Endothelial cell of umbilical vein (primary cell): ENCODE measurements at regions not wholly inside any gene's neighbourhood (a gene's known extent, or its start where the extent isn't known, plus 50 kb on each side); places are given as distances from the start of the nearest gene placed in this dataset.

Source experiments
- BruUV-seq: library from RNA; stranded (reverse); fragments of 400-500 nt; replicated peaks from 2 replicates; lab custom pipeline; 2021; lab: Mats Ljungman, UMichigan
- CTCF ChIA-PET: fragments of 300-600, 350-600 bp; sonication (Branson Sonifier 250); formaldehyde crosslinking; loops from one replicate; lab custom pipeline; 2021; ENCODE audit warnings: antibody characterized with exemption, inconsistent platforms; lab: Charles Lee
- POLR2A ChIA-PET: fragments of 300-600, 350-600 bp; sonication (Branson Sonifier 250); formaldehyde crosslinking; loops from one replicate; lab custom pipeline; 2021; ENCODE audit warnings: antibody characterized with exemption, inconsistent platforms; lab: Charles Lee
- DNase-seq: peaks from one replicate; pipeline ENCODE4 v3.0.0-alpha.2; 2011; ENCODE audit warnings: low read depth, low spot score
- FAIRE-seq: peaks from 2 replicates; lab custom pipeline; 2011; peaks lifted over from hg19 to GRCh38; lab: Jason Lieb, UNC
- H2AFZ ChIP-seq: 2 replicates; pipeline ENCODE4 v1.6.0; 2012; ENCODE audit warnings: low read depth, low read length, control low read depth, inconsistent platforms
- H3K27ac ChIP-seq: 2 replicates; pipeline ENCODE4 v1.5.1; 2011; ENCODE audit warnings: low read depth, mild to moderate bottlenecking, control low read depth, low read length, moderate library complexity; ENCODE audit not compliant: insufficient read depth
- H3K27me3 ChIP-seq, 2 experiments: 2 replicates each; pipeline versions ENCODE4 v1.6.0 to v1.6.1; 2011; ENCODE audit warnings: low read length in 2 of 2, mixed read lengths in 1 of 2; ENCODE audit not compliant: control insufficient read depth in 2 of 2, insufficient read depth in 2 of 2
- H3K36me3 ChIP-seq, 2 experiments: 2 replicates in 1 of 2; 3 replicates in 1 of 2; pipeline ENCODE4 v1.5.1; 2011; ENCODE audit warnings: low read length in 2 of 2, mild to moderate bottlenecking in 1 of 2, moderate library complexity in 1 of 2; ENCODE audit not compliant: control insufficient read depth in 2 of 2, insufficient read depth in 2 of 2; ENCODE audit errors: extremely low read depth in 1 of 2
- H3K4me1 ChIP-seq: 3 replicates; pipeline ENCODE4 v1.5.1; 2011; ENCODE audit warnings: mild to moderate bottlenecking, low read length; ENCODE audit not compliant: control insufficient read depth, insufficient read depth; ENCODE audit errors: extremely low read depth
- H3K4me2 ChIP-seq: 2 replicates; pipeline ENCODE4 v1.6.1; 2011; ENCODE audit warnings: low read length, control low read depth, mixed read lengths; ENCODE audit not compliant: insufficient read depth
- H3K4me3 ChIP-seq, 3 experiments: fragments of 200-600 bp in 1 of 3; sonication (generic), shearing (Covaris generic) in 1 of 3; replicated peaks in 1 of 3; 2 replicates each; pipeline ENCODE4 v1.5.1; 2011 to 2016; ENCODE audit warnings: control low read depth in 3 of 3, low read length in 3 of 3, mild to moderate bottlenecking in 2 of 3, inconsistent platforms in 1 of 3, low read depth in 1 of 3, moderate library complexity in 1 of 3; ENCODE audit not compliant: insufficient read depth in 1 of 3
- H3K79me2 ChIP-seq: 2 replicates; pipeline ENCODE4 v1.6.0; 2012; ENCODE audit warnings: low read length, inconsistent platforms; ENCODE audit not compliant: control insufficient read depth, insufficient read depth
- H3K9ac ChIP-seq: replicated peaks from 2 replicates; pipeline ENCODE3; 2011; ENCODE audit warnings: low read length, control low read depth; ENCODE audit not compliant: insufficient read depth; ENCODE audit errors: extremely low read depth
- H3K9me1 ChIP-seq: replicated peaks from 3 replicates; pipeline ENCODE4 v1.6.0; 2011; ENCODE audit warnings: mild to moderate bottlenecking, low read length; ENCODE audit not compliant: control insufficient read depth, insufficient read depth; ENCODE audit errors: extremely low read depth
- H3K9me3 ChIP-seq: replicated peaks from 2 replicates; pipeline ENCODE4 v1.5.1; 2012; ENCODE audit warnings: low read length, inconsistent platforms; ENCODE audit not compliant: control insufficient read depth, insufficient read depth
- H4K20me1 ChIP-seq: replicated peaks from 2 replicates; pipeline ENCODE3; 2011; ENCODE audit warnings: mild to moderate bottlenecking, low read length; ENCODE audit not compliant: control insufficient read depth, insufficient read depth; ENCODE audit errors: extremely low read depth
- EZH2 ChIP-seq: IDR thresholded peaks from 2 replicates; pipeline ENCODE4 v1.6.1; 2012; ENCODE audit warnings: borderline replicate concordance, low read depth, mild to moderate bottlenecking, moderate library complexity, low read length, inconsistent platforms; ENCODE audit not compliant: severe bottlenecking
- FOS ChIP-seq: IDR thresholded peaks from 2 replicates; pipeline ENCODE4 v1.6.1; 2011; ENCODE audit warnings: mild to moderate bottlenecking, low read length, moderate library complexity, borderline replicate concordance; ENCODE audit not compliant: insufficient read depth
- GATA2 ChIP-seq: IDR thresholded peaks from 2 replicates; pipeline ENCODE4 v1.7.0; 2011; ENCODE audit warnings: low read depth, mild to moderate bottlenecking, moderate library complexity, mixed read lengths, low read length; ENCODE audit not compliant: insufficient read length, insufficient read depth
- JUN ChIP-seq: IDR thresholded peaks from 2 replicates; pipeline ENCODE4 v1.6.1; 2011; ENCODE audit warnings: borderline replicate concordance, low read depth; ENCODE audit not compliant: insufficient read length, insufficient read depth
- MYC ChIP-seq: IDR thresholded peaks from one replicate; pipeline ENCODE4 v1.6.1; 2011; ENCODE audit warnings: mild to moderate bottlenecking, low read depth, low read length
- POLR2A ChIP-seq: IDR thresholded peaks from 2 replicates; pipeline ENCODE4 v1.6.1; 2012; ENCODE audit warnings: low read depth, mild to moderate bottlenecking, control low read depth, low read length
- POLR2AphosphoS5 ChIP-seq: IDR thresholded peaks from 2 replicates; pipeline ENCODE4 v1.6.1; 2012; ENCODE audit warnings: low read depth, mild to moderate bottlenecking, control low read depth, low read length, moderate library complexity; ENCODE audit not compliant: insufficient read depth
- dilution Hi-C: fragments of 300-500 bp; cut with MboI; formaldehyde crosslinking; loops from one replicate; pipeline ENCODE4 v1.15.0; 2019; ENCODE audit warnings: low sequenced_read_pairs; ENCODE audit not compliant: extremely low pct_ligation_motif_present
- intact Hi-C: fragments of 100-400 bp; cut with micrococcal nuclease; formaldehyde crosslinking; loops from one replicate; pipeline ENCODE4 v1.10.0; 2022
- TF ChIP-seq, protein P1 (sequence below), 2 donors: IDR thresholded peaks; 1 replicate in 1 of 2; 2 replicates in 1 of 2; pipeline ENCODE4 v1.5.1; 2011; ENCODE audit warnings: low read length in 2 of 2, mild to moderate bottlenecking in 2 of 2, moderate library complexity in 2 of 2, control low read depth in 1 of 2, inconsistent platforms in 1 of 2, low read depth in 1 of 2; ENCODE audit not compliant: insufficient read depth in 1 of 2; ENCODE audit errors: extremely low read depth in 1 of 2

DNA sequence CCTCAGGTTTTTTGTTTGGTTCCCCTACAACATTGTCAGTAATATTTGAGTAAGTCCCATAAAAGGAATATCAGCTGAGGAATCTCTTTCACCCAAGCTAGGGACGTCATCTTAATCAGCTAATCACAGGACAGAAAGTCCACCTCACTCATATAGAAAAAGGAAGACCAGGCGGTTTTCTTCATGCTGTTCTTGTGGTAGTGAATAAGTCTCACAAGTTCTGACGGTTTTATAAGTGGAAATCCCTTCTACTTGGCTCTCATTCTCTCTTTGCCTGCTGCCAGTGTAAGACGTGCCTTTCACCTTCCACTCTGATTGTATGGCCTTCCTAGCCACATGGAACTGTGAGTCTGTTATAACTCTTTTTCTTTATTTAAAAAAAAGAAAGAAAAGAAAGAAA, 308.1 kb upstream of the PFKP start:
- no peaks in the 10 kb centered on the region for H3K9me1 ChIP-seq
- FAIRE-seq, result no peak
- dilution Hi-C loops (no loop called here), intact Hi-C loops (no loop called here)
- H3K27me3 ChIP-seq, result no peaks in the 10 kb centered on the region
- H3K9me3 ChIP-seq, result peaks cover 6% of the 10 kb centered on the region
- H3K36me3 ChIP-seq, result no peaks in the 10 kb centered on the region
- no TSS peak for BruUV-seq
- ChIA-PET CTCF (no interaction called here), POLR2A (no interaction called here)
- TF ChIP-seq EZH2 (no peak), JUN (no peak), GATA2 (no peak), POLR2A (no peak), MYC (no peak), POLR2AphosphoS5 (no peak), FOS (no peak)
- TF ChIP-seq, protein P1, sequence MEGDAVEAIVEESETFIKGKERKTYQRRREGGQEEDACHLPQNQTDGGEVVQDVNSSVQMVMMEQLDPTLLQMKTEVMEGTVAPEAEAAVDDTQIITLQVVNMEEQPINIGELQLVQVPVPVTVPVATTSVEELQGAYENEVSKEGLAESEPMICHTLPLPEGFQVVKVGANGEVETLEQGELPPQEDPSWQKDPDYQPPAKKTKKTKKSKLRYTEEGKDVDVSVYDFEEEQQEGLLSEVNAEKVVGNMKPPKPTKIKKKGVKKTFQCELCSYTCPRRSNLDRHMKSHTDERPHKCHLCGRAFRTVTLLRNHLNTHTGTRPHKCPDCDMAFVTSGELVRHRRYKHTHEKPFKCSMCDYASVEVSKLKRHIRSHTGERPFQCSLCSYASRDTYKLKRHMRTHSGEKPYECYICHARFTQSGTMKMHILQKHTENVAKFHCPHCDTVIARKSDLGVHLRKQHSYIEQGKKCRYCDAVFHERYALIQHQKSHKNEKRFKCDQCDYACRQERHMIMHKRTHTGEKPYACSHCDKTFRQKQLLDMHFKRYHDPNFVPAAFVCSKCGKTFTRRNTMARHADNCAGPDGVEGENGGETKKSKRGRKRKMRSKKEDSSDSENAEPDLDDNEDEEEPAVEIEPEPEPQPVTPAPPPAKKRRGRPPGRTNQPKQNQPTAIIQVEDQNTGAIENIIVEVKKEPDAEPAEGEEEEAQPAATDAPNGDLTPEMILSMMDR (IDR thresholded peaks at IDR 0.05; ENCODE audit: extremely low read depth in 1 of 2, insufficient read depth in 1 of 2, low read depth in 1 of 2, low read length in 2 of 2), result no peak
- DNase-seq, result no peak
- no peak overlapping the region for H3K27ac ChIP-seq
- no peak overlapping the region for H2AFZ ChIP-seq
- no peaks in the 10 kb centered on the region for H3K4me1 ChIP-seq
- no peak overlapping the region for H3K9ac ChIP-seq
- H3K4me2 ChIP-seq, result no peak overlapping the region
- H4K20me1 ChIP-seq, result no peaks in the 10 kb centered on the region
- H3K4me3 ChIP-seq, result no peak overlapping the region
- no peaks in the 10 kb centered on the region for H3K79me2 ChIP-seq
